Mesendoderm (in vitro differentiated cells): ENCODE measurements at regions not wholly inside any gene's neighbourhood (a gene's known extent, or its start where the extent isn't known, plus 50 kb on each side); places are given as distances from the start of the nearest gene placed in this dataset.

Experiments
- DNase-seq: peaks from one replicate; pipeline ENCODE4 v3.0.0; 2013
- H2AK5ac ChIP-seq: 2 replicates; pipeline ENCODE4 v1.6.1; 2013; ENCODE audit warnings: low read length, inconsistent platforms
- H2BK120ac ChIP-seq: 2 replicates; pipeline ENCODE4 v1.6.1; 2013; ENCODE audit warnings: low read depth, mild to moderate bottlenecking, low read length, moderate library complexity, mixed read lengths
- H2BK15ac ChIP-seq: replicated peaks from 2 replicates; pipeline ENCODE4 v1.6.1; 2013; ENCODE audit warnings: low read depth, mild to moderate bottlenecking, moderate library complexity
- H2BK5ac ChIP-seq: 2 replicates; pipeline ENCODE4 v1.6.1; 2013; ENCODE audit warnings: low read length, inconsistent platforms
- H3K18ac ChIP-seq: 2 replicates; pipeline ENCODE4 v1.6.1; 2013; ENCODE audit warnings: mild to moderate bottlenecking, low read length, mixed read lengths
- H3K23ac ChIP-seq: one replicate; pipeline ENCODE4 v1.6.1; 2013; ENCODE audit warnings: low read length
- H3K27ac ChIP-seq: 2 replicates; pipeline ENCODE4 v1.5.1; 2013; ENCODE audit warnings: low read depth, mild to moderate bottlenecking, inconsistent platforms, low read length, moderate library complexity
- H3K27me3 ChIP-seq: 2 replicates; pipeline ENCODE4 v1.6.1; 2013; ENCODE audit warnings: low read length, control low read depth, mild to moderate bottlenecking, inconsistent platforms; ENCODE audit not compliant: insufficient read depth, poor library complexity
- H3K36me3 ChIP-seq: 2 replicates; pipeline ENCODE4 v1.6.1; 2013; ENCODE audit warnings: low read length, inconsistent platforms; ENCODE audit not compliant: control insufficient read depth, insufficient read depth
- H3K4ac ChIP-seq: one replicate; pipeline ENCODE4 v1.6.1; 2013; ENCODE audit warnings: low read depth, mild to moderate bottlenecking, low read length, moderate library complexity
- H3K4me1 ChIP-seq: 2 replicates; pipeline ENCODE4 v1.6.1; 2013; ENCODE audit warnings: low read depth, low read length, inconsistent platforms; ENCODE audit not compliant: control insufficient read depth
- H3K4me2 ChIP-seq: 2 replicates; pipeline ENCODE4 v1.6.1; 2013; ENCODE audit warnings: low read length
- H3K4me3 ChIP-seq: 2 replicates; pipeline ENCODE4 v1.5.1; 2013; ENCODE audit warnings: mild to moderate bottlenecking, low read length
- H3K56ac ChIP-seq: one replicate; pipeline ENCODE4 v1.6.1; 2013; ENCODE audit warnings: low read length
- H3K79me1 ChIP-seq: 2 replicates; pipeline ENCODE4 v1.6.1; 2013; ENCODE audit warnings: low read length, inconsistent platforms
- H3K79me2 ChIP-seq: 2 replicates; pipeline ENCODE4 v1.6.1; 2013; ENCODE audit warnings: mild to moderate bottlenecking, low read length; ENCODE audit not compliant: control insufficient read depth, insufficient read depth
- H3K9ac ChIP-seq: 2 replicates; pipeline ENCODE4 v1.6.1; 2013; ENCODE audit warnings: low read length, inconsistent platforms
- H4K5ac ChIP-seq: one replicate; pipeline ENCODE4 v1.6.1; 2013; ENCODE audit warnings: low read length
- H4K8ac ChIP-seq: one replicate; pipeline ENCODE4 v1.6.1; 2013; ENCODE audit warnings: low read depth, mild to moderate bottlenecking, control low read depth, low read length, moderate library complexity
- WGBS: extraction: QIAGEN DNeasy Blood & Tissue Kit; methylation state at CpG from one replicate; pipeline ENCODE4 v1.1.7; 2013; ENCODE audit warnings: low lambda C conversion rate, missing lambda C conversion rate; ENCODE audit not compliant: insufficient coverage; ENCODE audit errors: extremely low coverage; 5-methylcytosine and 5-hydroxymethylcytosine counted together

- Histone ChIP-seq H3K9ac (no peak overlapping the region), H3K4ac (no peak overlapping the region), H4K8ac (no peak overlapping the region), H2BK15ac (no peak overlapping the region), H4K5ac (no peak overlapping the region), H3K36me3 (no peaks in the 10 kb centered on the region), H3K27me3 (no peaks in the 10 kb centered on the region), H3K18ac (no peak overlapping the region), H2BK120ac (no peak overlapping the region), H3K23ac (no peak overlapping the region), H2AK5ac (no peak overlapping the region), H3K56ac (no peak overlapping the region), H2BK5ac (no peak overlapping the region), H3K4me3 (no peak overlapping the region), H3K4me2 (no peak overlapping the region), H3K4me1 (no peaks in the 10 kb centered on the region), H3K79me2 (no peaks in the 10 kb centered on the region), H3K79me1 (no peaks in the 10 kb centered on the region), H3K27ac (no peak overlapping the region)
- no CpG with 5 or more reads among the region's 2 CpGs for WGBS
- DNase-seq, result no peak
These were observed 87.9 kb downstream of the ALX1 start for GRCh38 chr12:85367936-85368335.

- H2AK5ac ChIP-seq, result no peak overlapping the region
- no peak overlapping the region for H2BK120ac ChIP-seq
- no peak overlapping the region for H4K5ac ChIP-seq
- no peak overlapping the region for H3K9ac ChIP-seq
- H4K8ac ChIP-seq, result no peak overlapping the region
- H3K4me2 ChIP-seq, result no peak overlapping the region
- H2BK15ac ChIP-seq, result no peak overlapping the region
- H3K79me1 ChIP-seq, result no peaks in the 10 kb centered on the region
- no CpG with 5 or more reads among the region's 4 CpGs for WGBS
- no peak overlapping the region for H3K18ac ChIP-seq
- H3K4me1 ChIP-seq, result no peaks in the 10 kb centered on the region
- no peak overlapping the region for H3K56ac ChIP-seq
- no peak for DNase-seq
- H3K23ac ChIP-seq, result no peak overlapping the region
- no peak overlapping the region for H3K4ac ChIP-seq
- no peak overlapping the region for H3K4me3 ChIP-seq
- H2BK5ac ChIP-seq, result no peak overlapping the region
- H3K27ac ChIP-seq, result no peak overlapping the region
- H3K79me2 ChIP-seq, result no peaks in the 10 kb centered on the region
- H3K36me3 ChIP-seq, result no peaks in the 10 kb centered on the region
- no peaks in the 10 kb centered on the region for H3K27me3 ChIP-seq
These were observed 89.5 kb downstream of the ALX1 start for GRCh38 chr12:85369365-85370154.

- Histone ChIP-seq H3K9ac (no peak overlapping the region), H3K27me3 (no peaks in the 10 kb centered on the region), H3K79me2 (no peaks in the 10 kb centered on the region), H3K27ac (no peak overlapping the region), H3K4me3 (no peak overlapping the region), H2BK15ac (no peak overlapping the region), H3K4me2 (no peak overlapping the region), H3K18ac (no peak overlapping the region), H4K8ac (no peak overlapping the region), H3K36me3 (no peaks in the 10 kb centered on the region), H2AK5ac (no peak overlapping the region), H3K23ac (no peak overlapping the region), H3K4me1 (no peaks in the 10 kb centered on the region), H3K4ac (no peak overlapping the region), H4K5ac (no peak overlapping the region), H2BK120ac (no peak overlapping the region), H2BK5ac (no peak overlapping the region), H3K56ac (no peak overlapping the region), H3K79me1 (no peaks in the 10 kb centered on the region)
- 100% methylated on average over 1 of the region's 4 CpGs for WGBS
- no peak for DNase-seq
These were observed 93.0 kb downstream of the ALX1 start for GRCh38 chr12:85373045-85373444.

- Histone ChIP-seq H3K4me2 (no peak overlapping the region), H3K36me3 (no peaks in the 10 kb centered on the region), H3K9ac (no peak overlapping the region), H3K27ac (no peak overlapping the region), H2BK5ac (no peak overlapping the region), H3K23ac (no peak overlapping the region), H3K79me2 (no peaks in the 10 kb centered on the region), H4K8ac (no peak overlapping the region), H2BK120ac (no peak overlapping the region), H3K56ac (no peak overlapping the region), H3K4ac (no peak overlapping the region), H3K79me1 (no peaks in the 10 kb centered on the region), H3K4me3 (no peak overlapping the region), H3K4me1 (no peaks in the 10 kb centered on the region), H2AK5ac (no peak overlapping the region), H2BK15ac (no peak overlapping the region), H3K18ac (no peak overlapping the region), H4K5ac (no peak overlapping the region), H3K27me3 (no peaks in the 10 kb centered on the region)
- peak; percentile 92 for DNase-seq
- no CpG with 5 or more reads among the region's 1 CpG for WGBS
These were observed 95.0 kb downstream of the ALX1 start for GRCh38 chr12:85374981-85375380.

GRCh38 chr12:85385406-85385805 lies 105.4 kb downstream of the ALX1 start:
- Histone ChIP-seq H2BK120ac (no peak overlapping the region), H2AK5ac (no peak overlapping the region), H4K8ac (no peak overlapping the region), H3K4ac (no peak overlapping the region), H3K27me3 (no peaks in the 10 kb centered on the region), H3K4me1 (no peaks in the 10 kb centered on the region), H3K23ac (no peak overlapping the region), H3K79me2 (no peaks in the 10 kb centered on the region), H3K4me2 (no peak overlapping the region), H3K79me1 (no peaks in the 10 kb centered on the region), H3K18ac (no peak overlapping the region), H2BK15ac (no peak overlapping the region), H2BK5ac (no peak overlapping the region), H3K4me3 (no peak overlapping the region), H3K36me3 (no peaks in the 10 kb centered on the region), H3K9ac (no peak overlapping the region), H3K56ac (no peak overlapping the region), H4K5ac (no peak overlapping the region), H3K27ac (no peak overlapping the region)
- no peak for DNase-seq

- Histone ChIP-seq H4K5ac (no peak overlapping the region), H3K23ac (no peak overlapping the region), H3K79me1 (no peaks in the 10 kb centered on the region), H3K36me3 (no peaks in the 10 kb centered on the region), H2BK120ac (no peak overlapping the region), H3K79me2 (no peaks in the 10 kb centered on the region), H2BK15ac (no peak overlapping the region), H2AK5ac (no peak overlapping the region), H3K27me3 (no peaks in the 10 kb centered on the region), H3K4me2 (no peak overlapping the region), H4K8ac (no peak overlapping the region), H3K9ac (no peak overlapping the region), H3K56ac (no peak overlapping the region), H3K4me1 (no peaks in the 10 kb centered on the region), H3K27ac (no peak overlapping the region), H3K4ac (no peak overlapping the region), H2BK5ac (no peak overlapping the region), H3K18ac (no peak overlapping the region), H3K4me3 (no peak overlapping the region)
- DNase-seq, result no peak
- no CpG with 5 or more reads among the region's 1 CpG for WGBS
These were observed 110.2 kb downstream of the ALX1 start for GRCh38 chr12:85390266-85390665.
